Activated CD8-positive, alpha-beta memory T cell treated with anti-CD3 and anti-CD28 coated beads for 1 hour (primary cell): ENCODE measurements at regions not wholly inside any gene's neighbourhood (a gene's known extent, or its start where the extent isn't known, plus 50 kb on each side); places are given as distances from the start of the nearest gene placed in this dataset.
A peak's percentile ranks its signal among the peaks of the same experiment; 100 is the strongest.
"Not testable (repeated sequence)": the region's sequence is repeated elsewhere in the genome, so short reads cannot be mapped to it uniquely, and the experiment has no call there.

Experiments
- DNase-seq, 2 donors: peaks; one replicate each; pipeline ENCODE4 v3.0.0-alpha.2; 2020; ENCODE audit warnings: low read depth in 1 of 2; ENCODE audit errors: extremely low read depth in 1 of 2

DNA sequence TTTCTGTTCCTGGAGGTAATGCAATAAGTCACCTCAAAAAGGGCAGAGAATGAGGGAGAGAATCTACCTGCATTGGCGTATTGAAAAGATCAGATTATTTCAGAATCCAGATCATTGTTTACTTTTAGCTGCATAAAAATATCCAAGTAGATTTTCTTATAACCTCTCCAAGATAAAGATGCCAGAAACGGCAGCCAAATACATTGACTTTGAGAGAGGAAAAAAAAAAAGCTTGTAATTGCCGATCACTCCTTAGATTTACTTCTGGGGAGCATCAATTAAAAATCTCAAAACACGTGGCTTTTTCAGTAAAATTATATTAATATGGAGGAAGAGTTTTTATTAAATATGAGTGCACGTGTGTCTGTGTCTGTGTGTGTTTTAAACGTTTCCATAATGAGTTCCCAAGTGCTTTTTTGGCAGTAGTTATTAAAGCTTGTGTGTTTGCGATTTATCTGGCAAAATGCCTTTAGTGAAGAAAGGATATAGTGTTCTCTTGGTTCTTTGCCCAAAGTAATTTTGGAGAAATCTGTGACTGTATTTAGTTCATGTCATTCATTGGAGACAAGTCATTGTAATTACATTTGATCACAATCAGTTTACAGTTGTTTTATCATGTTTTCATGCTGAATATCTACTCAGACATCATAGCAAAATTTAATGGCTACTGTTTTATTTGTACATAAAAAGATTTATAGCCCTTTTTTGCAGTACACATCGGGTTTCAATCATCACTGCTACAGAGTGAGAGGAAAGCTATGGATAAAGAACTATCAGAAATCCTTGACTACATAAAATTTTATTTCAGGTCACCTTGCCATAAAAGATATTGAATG, 176.1 kb downstream of the TM9SF2 start:
- DNase-seq: no peak

DNA sequence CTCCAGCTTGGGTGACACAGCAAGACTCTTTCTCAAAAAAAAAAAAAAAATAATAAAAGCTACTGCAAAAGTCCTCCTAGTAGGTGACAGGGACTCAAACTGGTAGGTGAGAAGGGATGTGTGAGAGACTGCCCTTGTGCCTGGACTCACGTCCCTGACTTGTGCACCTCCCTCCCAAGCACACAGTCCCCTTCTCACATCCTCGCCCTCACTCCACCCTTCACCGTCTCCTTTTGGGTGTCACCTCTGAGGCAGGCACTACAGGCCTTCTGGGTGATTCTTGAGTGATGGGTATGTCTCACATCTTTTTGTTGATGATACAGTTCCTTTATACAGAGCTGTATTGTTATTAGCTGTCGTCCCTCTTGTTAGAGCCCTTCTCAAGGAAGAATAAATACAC, 170.5 kb downstream of the TM9SF2 start:
- DNase-seq: no peak

DNA sequence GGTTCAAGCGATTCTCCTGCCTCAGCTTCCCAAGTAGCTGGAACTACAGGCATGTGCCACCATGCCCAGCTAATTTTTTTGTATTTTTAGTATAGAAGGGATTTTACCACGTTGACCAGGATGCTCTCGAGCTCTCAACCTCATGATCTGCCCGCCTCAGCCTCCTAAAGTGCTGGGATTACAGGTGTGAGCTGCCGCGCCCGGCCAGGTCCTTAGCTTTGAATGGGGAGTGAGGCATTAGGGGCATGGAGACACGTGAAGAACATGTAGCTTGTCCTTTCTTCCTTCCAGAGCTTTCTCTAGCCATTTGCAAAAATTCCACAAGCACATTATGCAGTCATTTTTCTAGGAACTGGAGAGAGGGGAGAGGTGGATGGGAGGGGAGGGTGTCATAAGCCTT, 167.8 kb downstream of the TM9SF2 start:
- DNase-seq: not testable (repeated sequence)

DNA sequence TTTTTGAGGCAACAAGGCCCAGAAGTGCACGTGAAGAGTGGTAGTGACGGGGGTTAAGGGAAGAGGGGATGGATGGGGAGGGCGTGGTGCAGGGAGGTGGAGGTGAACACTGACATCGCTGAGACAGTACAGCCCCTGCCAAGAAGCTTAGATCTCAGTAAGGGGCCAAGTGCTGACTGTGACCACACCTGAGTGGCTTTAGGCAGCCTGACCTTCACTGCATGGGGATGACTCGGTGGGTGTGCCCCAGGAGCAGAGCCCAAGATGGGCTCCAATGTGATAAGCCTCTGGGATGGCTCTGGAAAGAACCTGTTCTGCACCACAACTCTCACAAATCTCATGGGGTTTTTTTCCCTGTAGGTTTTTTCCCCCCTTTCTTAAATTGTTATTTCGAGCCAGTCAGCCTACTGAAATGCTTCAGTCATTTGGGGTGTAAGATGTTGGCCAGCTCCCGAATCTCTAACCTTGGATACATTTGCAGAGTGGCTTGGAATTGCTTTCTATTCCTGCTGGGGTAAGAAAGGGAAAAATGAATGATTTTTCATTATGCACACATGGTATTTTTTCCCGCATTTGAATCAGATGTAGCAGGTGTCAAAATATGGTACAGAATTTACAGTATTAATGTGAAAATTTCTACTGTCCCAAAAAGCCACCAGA, 165.0 kb downstream of the TM9SF2 start:
- no peak for DNase-seq

DNA sequence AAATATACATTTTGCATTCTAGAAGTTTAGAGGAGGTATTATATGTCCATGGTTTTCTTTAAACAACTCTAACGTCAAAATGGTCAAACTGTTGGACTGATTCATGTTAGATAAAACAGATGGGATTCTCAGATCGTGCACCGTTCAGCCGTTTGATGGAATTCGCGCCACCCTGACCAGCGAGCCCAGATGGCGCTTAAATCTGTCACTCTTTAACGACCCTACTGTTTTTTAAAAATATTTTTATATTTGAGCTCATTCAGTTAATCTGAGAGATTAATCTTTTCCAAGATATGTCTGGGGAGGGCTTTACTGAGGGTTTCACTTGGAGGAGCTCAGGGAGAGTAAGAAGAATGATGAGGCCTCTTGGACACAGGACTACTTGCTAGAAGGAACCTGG, 164.4 kb downstream of the TM9SF2 start:
- DNase-seq: no peak

- DNase-seq: no peak
Observed at GRCh38 chr13:99663908-99664307, 162.6 kb downstream of the TM9SF2 start.

GRCh38 chr13:99663185-99663825, 162.0 kb downstream of the TM9SF2 start:
- DNase-seq: no peak

- DNase-seq: no peak
Observed at GRCh38 chr13:99662678-99663077, 161.4 kb downstream of the TM9SF2 start.

DNA sequence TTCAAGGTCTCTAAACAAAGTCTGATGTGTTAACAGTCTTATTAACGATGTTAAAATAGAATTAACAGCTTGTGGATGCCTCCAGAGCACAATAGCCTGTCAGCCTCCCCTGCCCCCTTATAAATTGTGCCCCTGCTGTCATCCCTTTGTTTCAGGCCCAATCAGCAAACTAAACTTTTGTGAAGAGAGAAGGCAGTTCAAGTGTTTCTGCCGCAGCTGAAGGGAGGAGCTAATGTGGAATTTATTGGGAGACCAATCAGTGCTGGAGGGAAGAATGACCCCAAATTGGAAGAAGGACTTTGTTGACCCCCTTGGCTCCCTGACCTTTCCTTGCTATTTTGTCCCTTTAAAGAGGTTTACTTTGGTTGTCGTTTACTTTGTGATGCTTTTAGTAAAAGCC, 160.5 kb downstream of the TM9SF2 start:
- DNase-seq: no peak

DNA sequence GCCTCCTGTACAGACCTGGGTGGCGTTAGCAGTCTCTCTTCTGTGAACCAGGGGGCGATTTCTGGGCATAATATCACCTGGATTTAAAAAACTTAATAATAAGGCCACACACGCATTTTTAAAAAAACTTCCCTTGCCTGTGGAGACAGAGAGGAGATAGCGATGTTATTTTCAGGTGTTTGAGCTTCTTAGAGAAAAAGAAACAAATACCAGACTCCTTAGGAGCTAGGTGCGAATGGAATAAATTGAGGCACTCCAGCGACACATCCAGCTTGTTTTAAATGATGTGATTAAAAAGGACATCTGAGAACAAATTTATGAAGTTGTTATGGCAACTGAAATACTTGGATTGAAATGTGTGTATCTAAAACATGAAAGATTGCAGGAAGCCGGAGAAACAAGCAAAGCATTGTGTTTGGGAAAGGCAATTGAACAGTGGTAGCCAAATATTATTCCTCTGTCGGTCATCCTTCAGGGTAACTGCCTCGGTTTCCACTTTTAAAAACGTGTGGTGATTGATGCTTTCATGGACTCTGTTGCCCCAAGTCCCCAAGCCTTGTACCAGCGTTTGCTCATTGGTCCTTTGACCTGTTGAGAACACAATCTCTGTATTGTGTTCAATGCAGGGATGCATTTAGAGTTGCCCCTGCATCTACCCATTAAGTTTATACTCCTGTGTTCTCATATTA, 158.7 kb downstream of the TM9SF2 start:
- DNase-seq: no peak

- no peak for DNase-seq
Observed at GRCh38 chr13:99659226-99659625, 158.0 kb downstream of the TM9SF2 start.

DNA sequence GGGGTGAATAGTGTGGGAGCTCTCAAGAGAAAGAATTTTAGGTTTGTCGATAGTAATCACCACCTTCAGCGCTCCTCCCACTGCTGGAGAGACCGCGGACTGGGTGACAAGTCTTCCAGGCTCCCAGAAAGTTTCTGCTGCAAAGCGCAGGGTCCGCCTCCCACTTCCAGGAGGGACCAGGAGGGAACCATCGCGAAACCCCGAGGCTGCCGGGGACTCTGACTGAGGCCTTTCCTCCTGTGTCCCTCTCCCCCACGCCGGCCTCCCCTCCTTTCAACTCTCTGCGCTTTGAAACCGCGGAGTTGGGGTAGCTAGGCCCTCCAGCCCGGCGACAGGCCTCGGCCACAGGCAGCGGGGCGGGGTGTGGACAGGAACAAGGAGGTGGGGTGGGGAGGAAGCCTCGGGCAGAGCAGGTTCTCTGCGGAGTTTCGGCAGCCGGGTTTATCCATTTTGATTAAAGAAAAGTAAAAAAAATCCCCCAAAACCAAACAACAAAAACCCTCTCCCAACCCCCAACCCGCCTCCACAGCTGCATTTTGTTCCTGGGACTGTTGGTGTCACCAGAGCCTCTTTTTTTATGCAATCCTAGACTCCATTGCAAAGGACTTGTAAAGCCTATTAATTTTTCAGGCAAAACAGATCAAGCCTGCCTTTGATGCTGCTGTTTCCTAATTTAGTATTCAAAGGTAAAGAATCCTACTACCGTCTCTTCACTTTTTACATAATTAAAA, 157.2 kb downstream of the TM9SF2 start:
- DNase-seq: peak in 1 of 2 donors; percentile 34

DNA sequence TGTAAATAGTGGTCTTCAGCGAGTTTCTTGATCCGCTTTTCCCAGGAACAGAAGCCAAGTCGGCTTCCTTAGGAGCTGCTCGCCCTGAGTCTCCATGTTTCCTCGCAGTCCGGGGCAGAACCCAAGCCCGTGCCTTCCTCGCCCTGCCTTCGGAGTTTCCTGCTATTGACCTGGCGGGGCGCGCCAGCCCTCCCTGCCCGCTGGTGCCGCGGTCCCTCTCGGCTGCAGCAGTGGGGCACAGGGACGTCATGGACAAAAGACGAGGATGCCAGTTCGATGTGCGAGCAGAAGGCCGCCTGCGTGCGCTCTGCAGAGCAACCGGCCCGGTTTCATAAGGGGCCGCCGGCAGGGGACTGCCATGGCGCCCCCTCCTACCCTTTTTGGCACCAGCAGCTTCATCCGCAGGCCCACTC, 156.6 kb downstream of the TM9SF2 start:
- DNase-seq: peak in 1 of 2 donors; percentile 11

DNA sequence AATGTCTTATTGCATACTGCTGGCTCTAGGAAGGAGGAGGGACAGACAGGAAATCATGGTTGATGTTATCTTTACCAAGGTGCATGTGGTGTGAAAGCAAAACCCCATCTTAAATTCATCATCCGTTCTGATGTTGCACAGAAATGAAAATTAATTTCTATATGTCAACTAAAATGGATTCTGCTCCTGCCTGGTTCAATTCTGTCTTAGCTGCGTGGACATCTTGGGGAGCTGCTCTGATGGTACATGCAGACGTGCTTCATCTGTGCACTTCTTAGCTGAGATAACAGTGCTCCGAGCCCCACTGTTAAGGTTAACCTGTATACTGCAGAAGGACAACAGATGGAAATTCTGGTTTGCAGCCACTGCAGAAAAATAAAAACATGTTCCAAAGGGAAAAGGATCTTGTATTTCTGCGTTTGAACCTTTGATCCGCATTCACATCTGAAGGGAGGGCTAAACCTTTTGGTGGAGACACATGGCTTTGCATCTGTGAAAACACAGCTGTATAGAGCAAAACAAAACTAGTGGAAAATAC, 155.6 kb downstream of the TM9SF2 start:
- no peak for DNase-seq

GRCh38 chr13:99656092-99656745, 154.9 kb downstream of the TM9SF2 start:
- DNase-seq: peak; percentile 65 to 68

- DNase-seq: no peak
Observed at GRCh38 chr13:99655351-99656091, 154.2 kb downstream of the TM9SF2 start.

GRCh38 chr13:99654076-99654475, 152.8 kb downstream of the TM9SF2 start:
- DNase-seq: no peak

DNA sequence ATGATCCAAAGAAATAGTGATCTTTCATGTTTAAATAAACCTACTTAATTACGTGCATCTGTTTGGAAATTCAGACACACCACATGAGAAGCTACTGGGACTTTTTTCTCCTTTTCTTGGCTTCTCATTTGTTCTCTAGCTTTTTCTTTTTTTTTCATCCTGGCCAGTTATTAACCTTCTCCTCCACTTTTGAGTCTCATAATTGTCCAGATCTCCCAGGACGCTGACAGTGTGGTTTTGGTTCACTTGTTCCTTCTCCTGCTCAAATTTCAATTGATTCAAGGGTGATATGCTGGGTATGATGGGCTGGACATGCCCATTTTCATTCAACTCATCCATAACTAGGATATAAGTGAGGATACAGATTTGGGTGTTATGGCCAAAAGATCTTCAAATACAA, 152.3 kb downstream of the TM9SF2 start:
- no peak for DNase-seq

- DNase-seq: no peak
Observed at GRCh38 chr13:99652901-99653300, 151.6 kb downstream of the TM9SF2 start.
